Kidney (tissue), 13 donors: ENCODE measurements at regions not wholly inside any gene's neighbourhood (a gene's known extent, or its start where the extent isn't known, plus 50 kb on each side); places are given as distances from the start of the nearest gene placed in this dataset.

Experiments used
- DNase-seq, 5 donors: peaks; one replicate each; pipeline ENCODE4 v3.0.0-alpha.2; 2013 to 2020
- FAIRE-seq: peaks from 2 replicates; lab custom pipeline; 2012; peaks lifted over from hg19 to GRCh38; lab: Jason Lieb, UNC
- H3K27ac ChIP-seq, 2 donors: one replicate each; pipeline ENCODE4 v1.7.0; 2013; ENCODE audit warnings: low read depth in 2 of 2, low read length in 2 of 2, inconsistent platforms in 1 of 2
- H3K27me3 ChIP-seq: one replicate; pipeline ENCODE4 v1.7.1; 2013; ENCODE audit warnings: low read length, inconsistent platforms; ENCODE audit not compliant: control insufficient read depth, insufficient read depth
- H3K36me3 ChIP-seq, 3 donors: one replicate each; pipeline versions ENCODE4 v1.7.0 to v1.7.1; 2013; ENCODE audit warnings: low read length in 3 of 3, control low read depth in 1 of 3, inconsistent platforms in 1 of 3; ENCODE audit not compliant: insufficient read depth in 3 of 3, control insufficient read depth in 2 of 3
- H3K4me1 ChIP-seq, 3 donors: one replicate each; pipeline versions ENCODE4 v1.7.0 to v1.7.1; 2013; ENCODE audit warnings: low read length in 3 of 3, inconsistent platforms in 1 of 3, low read depth in 1 of 3; ENCODE audit not compliant: control insufficient read depth in 2 of 3, insufficient read depth in 2 of 3
- H3K4me3 ChIP-seq, 3 donors: one replicate each; pipeline versions ENCODE4 v1.7.0 to v1.8.1; 2013; ENCODE audit warnings: low read length in 3 of 3, control low read depth in 1 of 3, inconsistent platforms in 1 of 3
- H3K9ac ChIP-seq, 3 donors: one replicate each; pipeline versions ENCODE4 v1.7.0 to v1.7.1; 2013; ENCODE audit warnings: low read length in 3 of 3, control low read depth in 1 of 3, inconsistent platforms in 1 of 3
- H3K9me3 ChIP-seq, 3 donors: one replicate each; pipeline versions ENCODE4 v1.7.0 to v1.7.1; 2013; ENCODE audit warnings: low read length in 3 of 3, control low read depth in 1 of 3, inconsistent platforms in 1 of 3; ENCODE audit not compliant: control insufficient read depth in 2 of 3, insufficient read depth in 1 of 3
- CTCF ChIP-seq: IDR thresholded peaks from 3 replicates; pipeline ENCODE4 v1.5.1; 2012; ENCODE audit warnings: mild to moderate bottlenecking, moderate library complexity, borderline replicate concordance; ENCODE audit not compliant: insufficient read depth; ENCODE audit errors: extremely low read depth
- intact Hi-C: fragments of 100-400 bp; cut with DNase I; formaldehyde crosslinking; loops from one replicate; pipeline ENCODE4 v1.11.1; 2022
- donor health status: control.
- donor health status: control.
- donor health status: control.
- donor health status: control.
- donor health status: control.
- donor health status: DM: yes; HTN: yes; CAD: no.
- donor health status: Normal renal cell carcinoma (clear cell type).

- Histone ChIP-seq H3K4me1 (no peaks in the 10 kb centered on the region), H3K36me3 (no peaks in the 10 kb centered on the region), H3K27ac (no peak overlapping the region), H3K27me3 (no peaks in the 10 kb centered on the region), H3K4me3 (no peak overlapping the region), H3K9me3 (no peaks in the 10 kb centered on the region), H3K9ac (no peak overlapping the region)
- FAIRE-seq: no peak
- intact Hi-C loops: no loop called here
- DNase-seq: peak in 2 of 5 donors; percentile 14 to 70
- no peak for TF ChIP-seq CTCF
Observed at GRCh38 chr2:173647681-173648311, 293.1 kb downstream of the CDCA7 start.

GRCh38 chr2:173648816-173649215 is 294.1 kb downstream of the CDCA7 start:
- no peak for FAIRE-seq
- intact Hi-C loops: no loop called here

DNA sequence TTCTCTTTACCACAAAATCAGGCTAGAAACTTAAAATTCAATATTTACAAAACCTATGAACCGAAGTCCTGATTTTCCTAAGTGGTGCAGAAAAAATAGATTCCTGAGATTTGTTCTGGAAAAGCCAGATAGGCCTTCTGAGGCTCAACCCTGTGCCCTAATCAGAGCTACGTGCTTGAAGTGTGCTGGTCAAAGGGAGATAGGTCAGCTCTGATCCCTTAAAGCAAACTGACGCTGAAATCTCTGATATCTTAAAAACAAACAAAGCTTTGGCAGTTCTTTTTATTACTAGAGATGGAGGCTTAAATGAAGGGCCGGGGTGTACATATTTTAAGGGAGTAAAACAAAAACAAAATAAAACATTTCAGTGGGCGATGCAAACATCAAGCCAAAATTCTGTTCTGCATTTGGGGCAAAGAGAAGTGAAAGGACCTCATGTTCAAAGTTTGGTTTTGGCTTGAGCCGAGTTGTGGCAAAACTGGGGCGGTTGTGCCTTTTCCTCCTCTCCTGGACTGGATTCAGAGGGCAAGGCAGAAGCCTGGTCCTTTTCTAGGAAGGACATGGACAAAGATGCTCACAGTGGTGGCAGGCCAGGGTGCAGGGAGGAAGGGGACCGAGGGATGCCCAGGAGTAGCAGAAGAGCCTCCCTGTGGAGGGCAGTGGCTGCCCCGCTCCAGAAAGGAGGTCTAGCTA is 295.0 kb downstream of the CDCA7 start:
- TF ChIP-seq CTCF: no peak
- no peaks in the 10 kb centered on the region for H3K36me3 ChIP-seq
- no peak overlapping the region for H3K4me3 ChIP-seq
- intact Hi-C loops: no loop called here
- peak in 2 of 5 donors; percentile 26 to 50 for DNase-seq
- no peaks in the 10 kb centered on the region for H3K9me3 ChIP-seq
- FAIRE-seq: no peak
- H3K27me3 ChIP-seq: no peaks in the 10 kb centered on the region
- no peak overlapping the region for H3K27ac ChIP-seq
- H3K4me1 ChIP-seq: no peaks in the 10 kb centered on the region
- H3K9ac ChIP-seq: no peak overlapping the region

More at GRCh38 chr2:173648816-173649215, 294.1 kb downstream of the CDCA7 start:
- no peak for TF ChIP-seq CTCF
- H3K27me3 ChIP-seq: no peaks in the 10 kb centered on the region
- H3K9ac ChIP-seq: no peak overlapping the region
- H3K4me3 ChIP-seq: no peak overlapping the region
- H3K4me1 ChIP-seq: no peaks in the 10 kb centered on the region
- H3K36me3 ChIP-seq: no peaks in the 10 kb centered on the region
- no peak for DNase-seq
- H3K9me3 ChIP-seq: no peaks in the 10 kb centered on the region
- no peak overlapping the region for H3K27ac ChIP-seq
